H1 (cell line): ENCODE measurements at regions not wholly inside any gene's neighbourhood (a gene's known extent, or its start where the extent isn't known, plus 50 kb on each side); places are given as distances from the start of the nearest gene placed in this dataset.

ENCODE experiments used
- CTCF ChIA-PET: fragments of 300-600 bp; sonication (Branson Sonifier 250); formaldehyde crosslinking; loops from one replicate; lab custom pipeline; 2021; ENCODE audit not compliant: partially characterized antibody; lab: Charles Lee
- POLR2A ChIA-PET: fragments of 300-600 bp; sonication (Branson Sonifier 250); formaldehyde crosslinking; loops from one replicate; lab custom pipeline; 2021; ENCODE audit warnings: inconsistent platforms; ENCODE audit not compliant: partially characterized antibody; lab: Charles Lee
- DNase-seq, 2 experiments: peaks; one replicate each; pipeline versions ENCODE4 v3.0.0 to v3.0.0-alpha.2; 2010 to 2022; ENCODE audit warnings: low spot score in 2 of 2, low read depth in 1 of 2, mixed read lengths in 1 of 2
- FAIRE-seq: peaks from 2 replicates; lab custom pipeline; 2011; peaks lifted over from hg19 to GRCh38; lab: Jason Lieb, UNC
- H2AFZ ChIP-seq: 2 replicates; pipeline ENCODE4 v1.8.1; 2012; ENCODE audit warnings: low read length, inconsistent platforms
- H2AK5ac ChIP-seq: 2 replicates; pipeline ENCODE4 v1.6.1; 2013; ENCODE audit warnings: low read depth, low read length
- H2BK120ac ChIP-seq: replicated peaks from 2 replicates; pipeline ENCODE3; 2013; ENCODE audit warnings: low read depth, low read length, inconsistent platforms
- H2BK12ac ChIP-seq: 2 replicates; pipeline ENCODE4 v1.6.1; 2013; ENCODE audit warnings: low read depth, low read length
- H2BK15ac ChIP-seq: 2 replicates; pipeline ENCODE4 v1.6.1; 2013; ENCODE audit warnings: low read length
- H2BK20ac ChIP-seq: 2 replicates; pipeline ENCODE4 v1.6.1; 2013; ENCODE audit warnings: low read length
- H2BK5ac ChIP-seq: 2 replicates; pipeline ENCODE4 v1.6.1; 2013; ENCODE audit warnings: low read depth, low read length
- H3K14ac ChIP-seq: 2 replicates; pipeline ENCODE4 v1.6.1; 2013; ENCODE audit warnings: inconsistent platforms; ENCODE audit not compliant: insufficient read length
- H3K18ac ChIP-seq: 2 replicates; pipeline ENCODE4 v1.6.1; 2013; ENCODE audit warnings: low read length; ENCODE audit errors: extremely low read depth
- H3K23ac ChIP-seq: 2 replicates; pipeline ENCODE4 v1.6.1; 2013; ENCODE audit warnings: inconsistent platforms; ENCODE audit not compliant: insufficient read length
- H3K23me2 ChIP-seq: 2 replicates; pipeline ENCODE4 v1.6.1; 2013; ENCODE audit warnings: low read depth, low read length
- H3K27ac ChIP-seq: 2 replicates; pipeline ENCODE4 v1.6.1; 2011; ENCODE audit warnings: low read depth, low read length, inconsistent platforms
- H3K27me3 ChIP-seq, 4 experiments: replicated peaks in 1 of 4; 1 replicate in 1 of 4; 2 replicates in 3 of 4; pipeline versions ENCODE4 v1.6.1 to v1.8.1; 2011 to 2013; ENCODE audit warnings: low read length in 3 of 4, mild to moderate bottlenecking in 3 of 4, inconsistent platforms in 2 of 4, mixed read lengths in 2 of 4, moderate library complexity in 1 of 4; ENCODE audit not compliant: control insufficient read depth in 3 of 4, insufficient read depth in 3 of 4; ENCODE audit errors: extremely low read depth in 1 of 4
- H3K36me3 ChIP-seq, 4 experiments: 2 replicates each; pipeline versions ENCODE4 v1.6.1 to v1.8.1; 2011 to 2013; ENCODE audit warnings: mild to moderate bottlenecking in 4 of 4, low read length in 3 of 4, moderate library complexity in 2 of 4, control low read depth in 1 of 4, inconsistent platforms in 1 of 4; ENCODE audit not compliant: insufficient read depth in 4 of 4, control insufficient read depth in 2 of 4
- H3K4ac ChIP-seq: replicated peaks from 2 replicates; pipeline ENCODE3; 2013; ENCODE audit warnings: low read length, low read depth, mixed read lengths, inconsistent platforms; ENCODE audit not compliant: insufficient read length
- H3K4me1 ChIP-seq, 4 experiments: replicated peaks in 1 of 4; 1 replicate in 1 of 4; 2 replicates in 3 of 4; pipeline versions ENCODE4 v1.6.1 to v1.8.1; 2011 to 2013; ENCODE audit warnings: low read length in 3 of 4, inconsistent platforms in 2 of 4, mixed read lengths in 1 of 4; ENCODE audit not compliant: insufficient read depth in 4 of 4, control insufficient read depth in 3 of 4
- H3K4me2 ChIP-seq, 2 experiments: 2 replicates each; pipeline versions ENCODE4 v1.6.1 to v1.8.1; 2011 to 2013; ENCODE audit warnings: low read depth in 2 of 2, low read length in 2 of 2, control low read depth in 1 of 2, inconsistent platforms in 1 of 2, mild to moderate bottlenecking in 1 of 2; ENCODE audit not compliant: insufficient read depth in 1 of 2
- H3K4me3 ChIP-seq, 4 experiments: fragments of 200-600, 300-600 bp in 1 of 4; sonication (generic), shearing (Covaris generic), sonication (Bioruptor Twin) in 1 of 4; 2 replicates each; pipeline versions ENCODE4 v1.5.1 to v1.8.1; 2011 to 2016; ENCODE audit warnings: low read length in 4 of 4, low read depth in 3 of 4, control low read depth in 2 of 4, inconsistent platforms in 2 of 4, mild to moderate bottlenecking in 2 of 4, mixed read lengths in 1 of 4, moderate library complexity in 1 of 4; ENCODE audit not compliant: insufficient read depth in 2 of 4; ENCODE audit errors: extremely low read depth in 1 of 4
- H3K56ac ChIP-seq: replicated peaks from 2 replicates; pipeline ENCODE3; 2013; ENCODE audit warnings: low read depth, mild to moderate bottlenecking, mixed read lengths, low read length, inconsistent platforms; ENCODE audit not compliant: insufficient read length
- H3K79me1 ChIP-seq: 2 replicates; pipeline ENCODE4 v1.6.1; 2013; ENCODE audit warnings: low read depth, low read length, control low read depth
- H3K79me2 ChIP-seq, 2 experiments: 2 replicates each; pipeline versions ENCODE4 v1.6.1 to v1.8.1; 2012 to 2013; ENCODE audit warnings: low read length in 2 of 2, mild to moderate bottlenecking in 2 of 2, inconsistent platforms in 1 of 2; ENCODE audit not compliant: insufficient read depth in 2 of 2, control insufficient read depth in 1 of 2
- H3K9ac ChIP-seq, 4 experiments: replicated peaks in 1 of 4; 1 replicate in 1 of 4; 2 replicates in 3 of 4; pipeline versions ENCODE4 v1.6.1 to v1.8.1; 2011 to 2013; ENCODE audit warnings: low read depth in 3 of 4, low read length in 3 of 4, control low read depth in 2 of 4, mild to moderate bottlenecking in 2 of 4, moderate library complexity in 2 of 4, inconsistent platforms in 1 of 4; ENCODE audit errors: extremely low read depth in 1 of 4
- H3K9me3 ChIP-seq, 2 experiments: 2 replicates each; pipeline versions ENCODE4 v1.6.1 to v1.8.1; 2012 to 2013; ENCODE audit warnings: mild to moderate bottlenecking in 2 of 2, moderate library complexity in 2 of 2, control low read depth in 1 of 2, inconsistent platforms in 1 of 2, low read depth in 1 of 2, low read length in 1 of 2, mixed read lengths in 1 of 2; ENCODE audit not compliant: insufficient read depth in 2 of 2
- H4K20me1 ChIP-seq, 2 experiments: replicated peaks in 1 of 2; 2 replicates each; pipeline versions ENCODE3 to v1.8.1; 2011 to 2013; ENCODE audit warnings: inconsistent platforms in 2 of 2, low read length in 2 of 2, mild to moderate bottlenecking in 1 of 2; ENCODE audit not compliant: insufficient read depth in 2 of 2, control insufficient read depth in 1 of 2
- H4K5ac ChIP-seq: 2 replicates; pipeline ENCODE4 v1.6.1; 2013; ENCODE audit warnings: low read length, low read depth, mixed read lengths, inconsistent platforms; ENCODE audit not compliant: insufficient read length
- H4K8ac ChIP-seq: 2 replicates; pipeline ENCODE4 v1.8.0; 2013; ENCODE audit warnings: mild to moderate bottlenecking, moderate library complexity, low read length, inconsistent platforms; ENCODE audit not compliant: insufficient read depth; ENCODE audit errors: extremely low read depth
- H4K91ac ChIP-seq: replicated peaks from 2 replicates; pipeline ENCODE3; 2013; ENCODE audit warnings: low read length, mixed read lengths, inconsistent platforms; ENCODE audit not compliant: insufficient read length
- CTCF ChIP-seq, 3 experiments: IDR thresholded peaks; 1 replicate in 2 of 3; 2 replicates in 1 of 3; pipeline versions ENCODE4 v1.5.1 to v1.6.1; 2011; ENCODE audit warnings: low read length in 3 of 3, mild to moderate bottlenecking in 3 of 3, inconsistent platforms in 2 of 3, low read depth in 1 of 3, moderate library complexity in 1 of 3; ENCODE audit not compliant: insufficient read depth in 1 of 3; ENCODE audit errors: control extremely low read depth in 1 of 3
- HDAC2 ChIP-seq, 2 experiments: fragments of 300-600 bp in 1 of 2; sonication (generic) in 1 of 2; IDR thresholded peaks; 2 replicates each; pipeline ENCODE4 v1.6.1; 2011 to 2012; ENCODE audit warnings: low read depth in 2 of 2, low read length in 2 of 2, mild to moderate bottlenecking in 2 of 2, moderate library complexity in 2 of 2, borderline replicate concordance in 1 of 2, inconsistent platforms in 1 of 2
- RAD21 ChIP-seq, 2 experiments: IDR thresholded peaks in 1 of 2; conservative IDR thresholded peaks in 1 of 2; 2 replicates each; pipeline ENCODE4 v1.6.1; 2011; ENCODE audit warnings: low read depth in 2 of 2, low read length in 2 of 2, improper control_type of control experiment in 1 of 2, inconsistent platforms in 1 of 2, mild to moderate bottlenecking in 1 of 2, moderate library complexity in 1 of 2
- WGBS, 2 experiments: shearing (Covaris generic) in 1 of 2; methylation state at CpG; one replicate each; pipeline versions ENCODE4 v1.1.6 to v1.1.7; 2013 to 2015; ENCODE audit warnings: low lambda C conversion rate in 2 of 2, mixed read lengths in 2 of 2, inconsistent platforms in 1 of 2, low coverage in 1 of 2, missing lambda C conversion rate in 1 of 2; ENCODE audit not compliant: insufficient replicate concordance in 2 of 2, insufficient coverage in 1 of 2, insufficient read length in 1 of 2; ENCODE audit errors: extremely low coverage in 1 of 2, missing lambda C conversion rate in 1 of 2; 5-methylcytosine and 5-hydroxymethylcytosine counted together

DNA sequence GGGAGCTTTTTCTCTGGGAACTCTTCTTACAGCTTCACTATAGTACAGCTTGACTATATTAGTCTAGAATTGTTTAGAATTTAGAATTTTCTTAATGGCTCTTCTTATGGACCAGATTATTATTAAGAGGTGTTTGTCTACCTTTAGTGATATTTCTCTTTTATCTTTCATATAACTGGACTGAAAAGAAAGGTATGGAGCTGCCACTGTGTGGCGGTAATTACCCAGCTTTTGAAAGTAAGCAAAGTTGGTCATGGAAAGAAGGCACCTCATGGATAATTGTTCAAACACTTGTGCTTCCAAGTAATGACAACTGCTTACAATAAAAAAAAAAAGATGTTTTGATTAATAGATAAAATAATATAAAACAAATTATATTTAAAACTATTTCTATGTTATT lies 1112.5 kb downstream of the TECRL start:
- Histone ChIP-seq H3K4me2 (no peak overlapping the region), H3K23me2 (no peaks in the 10 kb centered on the region), H3K27ac (no peak overlapping the region), H4K8ac (no peak overlapping the region), H2BK20ac (no peak overlapping the region), H3K9me3 (no peaks in the 10 kb centered on the region), H3K27me3 (no peaks in the 10 kb centered on the region), H3K79me2 (no peaks in the 10 kb centered on the region), H4K20me1 (no peaks in the 10 kb centered on the region), H3K23ac (no peak overlapping the region), H3K18ac (no peak overlapping the region), H2BK120ac (no peak overlapping the region), H4K5ac (no peak overlapping the region), H2AK5ac (no peak overlapping the region), H2BK5ac (no peak overlapping the region), H3K9ac (no peak overlapping the region), H2BK12ac (no peak overlapping the region), H3K4me3 (no peak overlapping the region), H2BK15ac (no peak overlapping the region), H2AFZ (no peak overlapping the region), H3K4ac (no peak overlapping the region), H3K14ac (no peak overlapping the region), H3K79me1 (no peaks in the 10 kb centered on the region), H3K56ac (no peak overlapping the region), H3K36me3 (no peaks in the 10 kb centered on the region), H4K91ac (no peak overlapping the region), H3K4me1 (no peaks in the 10 kb centered on the region)
- 52% methylated on average over 1 of the region's 1 CpG; no CpG with 5 or more reads in 1 of the 2 experiments for WGBS, 2 experiments
- FAIRE-seq, result no peak
- DNase-seq, result no peak
- ChIA-PET CTCF (interaction anchor here (0.7 to 2.2 kb wide), 8 partner anchors 10 to 733 kb away, joined by 3 to 6 read pairs (median 3); no protein-coding TSS in a partner anchor), POLR2A (no interaction called here)
- peak; percentile 79 to 81 for TF ChIP-seq RAD21 (IDR thresholded peaks at IDR 0.05 in 1 of 2, conservative IDR thresholded peaks at IDR 0.05 in 1 of 2; ENCODE audit: low read depth in 2 of 2, low read length in 2 of 2)
- TF ChIP-seq HDAC2 (IDR thresholded peaks at IDR 0.05; ENCODE audit: borderline replicate concordance in 1 of 2, low read depth in 2 of 2, low read length in 2 of 2), result no peak
- TF ChIP-seq CTCF (IDR thresholded peaks at IDR 0.05; ENCODE audit: control extremely low read depth in 1 of 3, insufficient read depth in 1 of 3, low read depth in 1 of 3, low read length in 3 of 3), result peak in 2 of 3 experiments; percentile 28 to 45; a peak in 2 of 4 replicates
